ENCODE measurements at regions not wholly inside any gene's neighbourhood (a gene's known extent, or its start where the extent isn't known, plus 50 kb on each side); places are given as distances from the start of the nearest gene placed in this dataset.

GRCh38 chr6:105460860-105461259 lies 58.0 kb upstream of the PREP start:
- Histone ChIP-seq H3K27ac (ENCODE audit: low read depth, low read length) (no peak overlapping the region), H3K4me3 (ENCODE audit: insufficient read depth, low read length, poor library complexity, severe bottlenecking) (no peak overlapping the region), H3K79me2 (ENCODE audit: insufficient read depth, low read length) (no peaks in the 10 kb centered on the region), H2AFZ (ENCODE audit: low read depth, low read length, severe bottlenecking) (no peak overlapping the region), H3K9ac (ENCODE audit: low read length) (no peak overlapping the region), H3K36me3 (ENCODE audit: low read length) (no peaks in the 10 kb centered on the region), H3K9me3 (ENCODE audit: insufficient read depth, low read length) (no peaks in the 10 kb centered on the region), H4K20me1 (ENCODE audit: low read depth, low read length) (no peaks in the 10 kb centered on the region), H3F3A (ENCODE audit: insufficient read depth) (no peaks in the 10 kb centered on the region), H3K9me2 (replicated peaks; ENCODE audit: insufficient read depth, low read length) (no peaks in the 10 kb centered on the region), H3K27me3 (ENCODE audit: low read length) (no peaks in the 10 kb centered on the region), H3K4me2 (ENCODE audit: low read depth, low read length, poor library complexity, severe bottlenecking) (no peak overlapping the region)
- TF ChIP-seq CTCF (IDR thresholded peaks at IDR 0.05; ENCODE audit: insufficient read depth, low read length, poor library complexity, severe bottlenecking) (no peak), EZH2phosphoT487 (conservative IDR thresholded peaks at IDR 0.05; ENCODE audit: low read length) (no peak)

GRCh38 chr6:105459864-105460263 lies 57.0 kb upstream of the PREP start:
- no peak overlapping the region for H3K9ac ChIP-seq (ENCODE audit: low read length)
- no peak for TF ChIP-seq CTCF (IDR thresholded peaks at IDR 0.05; ENCODE audit: insufficient read depth, low read length, poor library complexity, severe bottlenecking)
- TF ChIP-seq EZH2phosphoT487 (conservative IDR thresholded peaks at IDR 0.05; ENCODE audit: low read length), result no peak

GRCh38 chr6:105459049-105459448 lies 56.2 kb upstream of the PREP start:
- H3K9me3 ChIP-seq (ENCODE audit: insufficient read depth, low read length), result no peaks in the 10 kb centered on the region
- no peak overlapping the region for H3K4me2 ChIP-seq (ENCODE audit: low read depth, low read length, poor library complexity, severe bottlenecking)
- no peak overlapping the region for H3K4me3 ChIP-seq (ENCODE audit: insufficient read depth, low read length, poor library complexity, severe bottlenecking)
- H3K79me2 ChIP-seq (ENCODE audit: insufficient read depth, low read length), result no peaks in the 10 kb centered on the region
- TF ChIP-seq EZH2phosphoT487 (conservative IDR thresholded peaks at IDR 0.05; ENCODE audit: low read length), result no peak
- TF ChIP-seq CTCF (IDR thresholded peaks at IDR 0.05; ENCODE audit: insufficient read depth, low read length, poor library complexity, severe bottlenecking), result no peak
- H3K9ac ChIP-seq (ENCODE audit: low read length), result no peak overlapping the region
- no peaks in the 10 kb centered on the region for H3K9me2 ChIP-seq (replicated peaks; ENCODE audit: insufficient read depth, low read length)
- no peaks in the 10 kb centered on the region for H3K27me3 ChIP-seq (ENCODE audit: low read length)
- H3K27ac ChIP-seq (ENCODE audit: low read depth, low read length), result no peak overlapping the region
- no peaks in the 10 kb centered on the region for H3K36me3 ChIP-seq (ENCODE audit: low read length)
- H3F3A ChIP-seq (ENCODE audit: insufficient read depth), result no peaks in the 10 kb centered on the region
- H2AFZ ChIP-seq (ENCODE audit: low read depth, low read length, severe bottlenecking), result no peak overlapping the region
- no peaks in the 10 kb centered on the region for H4K20me1 ChIP-seq (ENCODE audit: low read depth, low read length)

More at GRCh38 chr6:105459864-105460263, 57.0 kb upstream of the PREP start:
- no peak overlapping the region for H2AFZ ChIP-seq (ENCODE audit: low read depth, low read length, severe bottlenecking)
- no peak overlapping the region for H3K4me2 ChIP-seq (ENCODE audit: low read depth, low read length, poor library complexity, severe bottlenecking)
- H3F3A ChIP-seq (ENCODE audit: insufficient read depth), result no peaks in the 10 kb centered on the region
- H4K20me1 ChIP-seq (ENCODE audit: low read depth, low read length), result no peaks in the 10 kb centered on the region
- no peak overlapping the region for H3K4me3 ChIP-seq (ENCODE audit: insufficient read depth, low read length, poor library complexity, severe bottlenecking)
- no peaks in the 10 kb centered on the region for H3K79me2 ChIP-seq (ENCODE audit: insufficient read depth, low read length)
- H3K9me2 ChIP-seq (replicated peaks; ENCODE audit: insufficient read depth, low read length), result no peaks in the 10 kb centered on the region
- no peak overlapping the region for H3K27ac ChIP-seq (ENCODE audit: low read depth, low read length)
- H3K9me3 ChIP-seq (ENCODE audit: insufficient read depth, low read length), result no peaks in the 10 kb centered on the region
- H3K27me3 ChIP-seq (ENCODE audit: low read length), result no peaks in the 10 kb centered on the region
- H3K36me3 ChIP-seq (ENCODE audit: low read length), result no peaks in the 10 kb centered on the region
